GM12873 (cell line): ENCODE measurements at regions not wholly inside any gene's neighbourhood (a gene's known extent, or its start where the extent isn't known, plus 50 kb on each side); places are given as distances from the start of the nearest gene placed in this dataset.

ENCODE experiments used
- TF ChIP-seq, protein P1 (sequence below): IDR thresholded peaks from 2 replicates; pipeline ENCODE4 v1.5.1; 2012; ENCODE audit warnings: low read depth, mild to moderate bottlenecking, moderate library complexity, low read length, control low read depth; ENCODE audit not compliant: insufficient read depth; ENCODE audit errors: missing control alignments

DNA sequence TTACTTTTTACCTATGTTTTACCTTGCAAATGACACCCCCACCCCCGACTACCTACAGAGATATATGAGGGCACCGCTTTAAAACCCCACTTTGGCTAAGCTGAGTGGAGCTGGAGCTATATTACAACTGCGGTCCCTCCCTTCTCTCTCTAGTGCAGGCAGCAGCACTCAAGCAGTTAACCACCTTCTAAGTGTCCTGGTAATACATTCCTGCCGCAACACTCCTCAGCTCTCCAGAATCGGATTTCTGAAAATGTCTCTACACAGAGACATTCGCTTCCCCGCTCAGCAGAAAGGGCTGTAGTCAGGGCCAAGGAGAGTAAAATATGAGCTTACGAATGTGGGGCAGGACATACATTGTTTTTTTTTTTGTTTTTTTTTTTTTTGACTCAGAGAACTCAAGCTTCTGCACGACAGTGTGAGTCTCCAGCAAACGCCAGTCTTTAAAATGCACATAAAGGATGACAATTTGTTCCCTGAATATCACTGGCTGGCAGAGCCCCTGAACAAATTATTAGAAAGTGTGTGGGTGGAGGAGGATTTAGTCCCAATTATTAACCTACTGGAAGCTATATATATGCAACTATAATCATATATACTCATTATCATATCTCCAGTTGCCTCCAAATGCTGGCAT is 287.0 kb upstream of the TET2 start:
- TF ChIP-seq, protein P1, sequence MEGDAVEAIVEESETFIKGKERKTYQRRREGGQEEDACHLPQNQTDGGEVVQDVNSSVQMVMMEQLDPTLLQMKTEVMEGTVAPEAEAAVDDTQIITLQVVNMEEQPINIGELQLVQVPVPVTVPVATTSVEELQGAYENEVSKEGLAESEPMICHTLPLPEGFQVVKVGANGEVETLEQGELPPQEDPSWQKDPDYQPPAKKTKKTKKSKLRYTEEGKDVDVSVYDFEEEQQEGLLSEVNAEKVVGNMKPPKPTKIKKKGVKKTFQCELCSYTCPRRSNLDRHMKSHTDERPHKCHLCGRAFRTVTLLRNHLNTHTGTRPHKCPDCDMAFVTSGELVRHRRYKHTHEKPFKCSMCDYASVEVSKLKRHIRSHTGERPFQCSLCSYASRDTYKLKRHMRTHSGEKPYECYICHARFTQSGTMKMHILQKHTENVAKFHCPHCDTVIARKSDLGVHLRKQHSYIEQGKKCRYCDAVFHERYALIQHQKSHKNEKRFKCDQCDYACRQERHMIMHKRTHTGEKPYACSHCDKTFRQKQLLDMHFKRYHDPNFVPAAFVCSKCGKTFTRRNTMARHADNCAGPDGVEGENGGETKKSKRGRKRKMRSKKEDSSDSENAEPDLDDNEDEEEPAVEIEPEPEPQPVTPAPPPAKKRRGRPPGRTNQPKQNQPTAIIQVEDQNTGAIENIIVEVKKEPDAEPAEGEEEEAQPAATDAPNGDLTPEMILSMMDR: no peak

DNA sequence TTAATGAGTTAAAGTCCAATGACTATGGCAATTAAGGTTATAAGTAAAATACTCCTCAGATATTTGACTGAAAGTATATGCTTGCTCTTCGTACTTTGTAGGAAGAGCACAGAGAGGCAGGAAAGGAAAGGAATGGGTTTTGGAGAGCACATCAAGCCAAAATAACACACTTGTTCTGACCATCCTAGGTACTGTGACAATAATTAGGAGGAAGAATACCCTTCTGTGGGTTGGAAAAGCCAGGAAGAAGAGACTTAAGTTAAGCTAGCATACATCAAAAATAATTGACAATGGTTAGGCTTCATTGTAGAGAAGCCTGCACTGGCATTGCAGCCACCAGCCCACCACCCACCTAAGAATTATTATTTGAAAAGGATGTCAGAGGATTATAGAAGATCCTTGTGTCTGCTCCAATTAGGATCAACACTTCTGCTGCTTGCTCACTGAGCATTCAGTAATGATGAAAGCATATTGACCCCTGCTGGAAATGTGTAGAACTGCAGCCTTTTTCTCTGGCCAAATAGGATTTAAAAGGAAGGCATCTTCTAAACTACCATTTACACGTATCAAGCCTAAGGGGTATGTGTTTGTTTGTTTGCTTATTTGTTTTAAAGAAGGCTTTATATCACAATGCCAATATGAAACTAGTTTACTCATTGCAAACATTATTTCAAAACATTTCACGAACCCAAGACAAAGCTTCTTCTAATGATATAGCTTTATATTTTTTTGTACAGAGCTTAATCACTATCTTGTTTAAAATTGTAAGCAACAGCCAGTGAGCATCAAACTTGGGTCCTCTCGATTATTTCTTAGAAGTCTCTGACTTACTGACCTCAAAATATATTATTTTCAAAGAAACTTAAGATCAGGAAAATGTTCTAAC is 286.2 kb upstream of the TET2 start:
- TF ChIP-seq, protein P1: peak; percentile 82

DNA sequence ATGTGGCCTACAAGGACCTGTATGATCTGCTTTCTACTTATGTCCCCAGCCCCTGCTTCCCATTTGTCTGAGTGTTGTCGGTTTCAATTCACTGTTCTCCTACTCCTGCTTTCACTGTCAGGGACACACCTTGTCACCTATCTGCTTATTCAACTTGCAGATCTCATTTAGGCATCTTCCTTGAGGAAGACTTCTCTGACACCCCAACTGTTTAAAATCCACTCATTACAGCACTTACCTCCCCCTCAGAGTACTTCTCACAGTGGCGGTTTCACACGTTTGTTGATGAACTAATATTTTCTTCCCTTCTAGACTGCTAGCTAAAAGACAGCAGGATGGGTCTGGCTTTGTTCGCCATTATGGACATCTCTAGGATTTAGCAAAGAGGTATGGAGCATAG is 279.9 kb upstream of the TET2 start:
- TF ChIP-seq, protein P1: no peak

DNA sequence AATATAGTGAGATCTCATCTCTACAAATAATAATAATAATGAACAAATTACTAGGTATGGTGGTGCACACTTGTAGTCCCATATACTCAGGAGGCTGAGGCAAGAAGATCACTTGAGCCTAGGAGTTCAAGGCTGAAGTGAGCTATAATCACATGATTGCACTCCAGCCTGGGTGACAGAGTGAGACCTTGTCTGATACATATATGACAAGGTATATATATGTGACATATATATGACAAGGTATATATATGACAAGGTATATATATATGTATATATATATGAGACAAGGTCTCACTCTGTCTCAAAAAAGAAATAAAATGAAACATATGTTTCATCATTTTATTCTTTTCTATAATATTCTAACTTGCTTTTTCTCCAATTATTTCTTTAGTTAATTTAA is 278.1 kb upstream of the TET2 start:
- TF ChIP-seq, protein P1: no peak

DNA sequence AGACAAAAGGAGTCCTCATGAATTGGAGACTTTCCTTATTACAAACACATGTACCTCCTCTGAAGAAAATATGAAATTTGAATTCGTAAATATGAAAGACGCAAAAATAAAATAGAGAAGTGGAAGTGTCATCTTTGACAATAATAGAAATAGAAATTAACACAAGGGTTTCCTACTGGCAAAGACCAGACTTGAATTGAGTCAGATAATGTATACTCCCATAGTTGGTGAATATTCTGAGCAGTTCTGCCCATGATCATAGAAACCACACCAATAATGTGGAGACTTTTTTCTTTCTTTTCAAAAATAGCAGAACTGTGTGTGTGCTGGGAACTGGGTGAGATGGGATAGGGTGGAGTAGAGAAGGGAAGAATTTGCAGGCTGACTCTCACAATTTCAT is 277.7 kb upstream of the TET2 start:
- TF ChIP-seq, protein P1: no peak

DNA sequence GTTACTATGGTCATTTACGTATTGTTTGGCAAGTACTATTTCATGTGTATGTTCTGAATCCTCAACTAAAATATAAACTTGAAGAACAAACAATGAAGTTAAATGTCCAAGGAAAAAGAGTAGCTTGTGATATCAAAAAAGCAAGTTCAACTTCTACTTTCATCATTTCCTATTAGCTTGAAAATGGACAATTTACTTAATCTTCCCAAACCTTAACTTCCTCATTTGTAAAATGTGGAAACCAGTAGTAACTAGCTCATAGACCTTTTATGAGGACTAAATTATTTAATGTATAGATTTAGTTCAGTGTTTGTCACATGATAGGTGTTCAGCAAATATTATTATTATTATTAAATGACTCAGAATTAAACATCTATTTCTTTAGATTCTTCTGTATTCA is 276.8 kb upstream of the TET2 start:
- TF ChIP-seq, protein P1: no peak

DNA sequence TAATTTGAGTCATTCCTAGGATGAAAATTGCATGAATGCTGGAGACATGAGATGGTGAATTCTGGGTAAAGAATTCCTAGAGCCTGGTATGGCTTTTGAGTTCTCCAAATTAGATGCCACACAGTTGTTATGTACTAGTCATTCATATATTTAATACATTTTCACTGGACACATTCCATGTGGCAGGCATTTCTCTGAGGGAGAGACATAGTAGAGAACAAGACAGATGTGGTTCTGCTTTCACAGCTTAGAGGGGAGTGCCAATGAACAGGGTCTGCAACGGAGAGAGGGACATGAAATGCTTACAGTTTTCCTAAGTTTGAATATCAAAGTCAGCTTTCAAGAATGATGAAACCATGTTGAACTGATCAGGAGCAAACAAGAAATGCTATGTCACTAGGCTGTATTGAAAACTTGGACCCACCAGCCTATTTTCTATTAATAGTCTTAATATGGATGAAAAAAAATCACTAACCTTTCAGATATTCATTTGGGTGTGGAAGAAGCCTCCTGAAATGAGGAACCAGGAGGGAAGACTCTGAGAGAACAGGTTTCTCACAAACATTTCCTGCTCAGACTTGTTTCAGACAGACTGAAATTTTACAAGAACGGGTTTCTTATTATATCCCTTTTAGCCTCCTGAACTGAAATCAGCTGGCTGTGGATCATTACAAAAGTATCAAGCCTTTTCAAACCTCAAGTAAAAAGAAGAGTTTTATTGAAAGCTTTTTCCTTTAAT is 276.0 kb upstream of the TET2 start:
- TF ChIP-seq, protein P1: no peak
